Esophagus muscularis mucosa (tissue), 4 donors: ENCODE measurements at regions not wholly inside any gene's neighbourhood (a gene's known extent, or its start where the extent isn't known, plus 50 kb on each side); places are given as distances from the start of the nearest gene placed in this dataset.
"Not testable (repeated sequence)": the region's sequence is repeated elsewhere in the genome, so short reads cannot be mapped to it uniquely, and the experiment has no call there.

ENCODE experiments used
- DNase-seq: peaks from one replicate; pipeline ENCODE4 v3.0.0-alpha.2; 2017; ENCODE audit errors: extremely low spot score
- H3K27ac ChIP-seq, 4 donors: fragments of 200-600 bp; sonication (generic); replicated peaks in 1 of 4; 1 replicate in 3 of 4; 2 replicates in 1 of 4; pipeline ENCODE4 v1.5.1; 2016 to 2019; ENCODE audit warnings: mild to moderate bottlenecking in 1 of 4
- H3K27me3 ChIP-seq, 4 donors: fragments of 200-600 bp; sonication (generic); one replicate each; pipeline versions ENCODE4 v1.5.1 to v1.6.0; 2016 to 2019
- H3K36me3 ChIP-seq, 4 donors: fragments of 200-600 bp; sonication (generic); one replicate each; pipeline ENCODE4 v1.5.1; 2016 to 2019
- H3K4me1 ChIP-seq, 4 donors: fragments of 200-600 bp; sonication (generic); one replicate each; pipeline ENCODE4 v1.5.1; 2016 to 2019
- H3K4me3 ChIP-seq, 4 donors: fragments of 200-600 bp; sonication (generic); 1 replicate in 2 of 4; 2 replicates in 2 of 4; pipeline ENCODE4 v1.5.1; 2016 to 2019; ENCODE audit warnings: mild to moderate bottlenecking in 4 of 4, moderate library complexity in 1 of 4
- H3K9me3 ChIP-seq, 4 donors: fragments of 200-600 bp; sonication (generic); 1 replicate in 3 of 4; 2 replicates in 1 of 4; pipeline ENCODE4 v1.5.1; 2016 to 2019
- CTCF ChIP-seq, 3 experiments: fragments of 200-600 bp in 2 of 3; fragments of 450-650 bp in 1 of 3; sonication (generic) in 2 of 3; IDR thresholded peaks; one replicate each; pipeline ENCODE4 v1.5.1; 2017 to 2019; ENCODE audit warnings: antibody characterized with exemption in 3 of 3, mild to moderate bottlenecking in 2 of 3, moderate library complexity in 1 of 3
- EP300 ChIP-seq: sonication (generic); formaldehyde crosslinking; IDR thresholded peaks from one replicate; pipeline ENCODE4 v1.6.1; 2017; ENCODE audit warnings: antibody characterized with exemption
- POLR2A ChIP-seq: fragments of 450-650 bp; IDR thresholded peaks from one replicate; pipeline ENCODE4 v1.6.1; 2017; ENCODE audit warnings: antibody characterized with exemption, moderate library complexity, mild to moderate bottlenecking, low read depth
- POLR2AphosphoS5 ChIP-seq, 2 donors: sonication (generic); formaldehyde crosslinking; IDR thresholded peaks; one replicate each; pipeline ENCODE4 v1.6.1; 2017; ENCODE audit warnings: antibody characterized with exemption in 2 of 2
- WGBS: methylation state at CpG from one replicate; pipeline ENCODE4 v1.1.5; 2018; 5-methylcytosine and 5-hydroxymethylcytosine counted together
- intact Hi-C: fragments of 100-400 bp; cut with DNase I; formaldehyde crosslinking; loops from one replicate; pipeline ENCODE4 v1.15.1; 2023

- DNase-seq, result no peak
- Histone ChIP-seq H3K9me3 (peaks cover 0 to 5% (median 0%) of the 10 kb centered on the region in 4 donors), H3K4me1 (no peaks in the 10 kb centered on the region), H3K27me3 (no peaks in the 10 kb centered on the region), H3K27ac (no peak overlapping the region), H3K4me3 (no peak overlapping the region), H3K36me3 (no peaks in the 10 kb centered on the region)
- intact Hi-C loops, result no loop called here
- TF ChIP-seq POLR2A (no peak), EP300 (no peak), POLR2AphosphoS5 (IDR thresholded peaks at IDR 0.05) (no peak), CTCF (IDR thresholded peaks at IDR 0.05) (no peak)
- WGBS, result 59% methylated on average over 1 of the region's 1 CpG
Measured at GRCh38 chr4:63080934-63081333, 1328.3 kb downstream of the TECRL start.

- H3K4me3 ChIP-seq, result no peak overlapping the region
- H3K4me1 ChIP-seq, result no peaks in the 10 kb centered on the region
- TF ChIP-seq EP300, result no peak
- no peak for TF ChIP-seq POLR2A
- no peak for TF ChIP-seq POLR2AphosphoS5 (IDR thresholded peaks at IDR 0.05)
- TF ChIP-seq CTCF (IDR thresholded peaks at IDR 0.05), result no peak
- DNase-seq, result no peak
- H3K36me3 ChIP-seq, result no peaks in the 10 kb centered on the region
- WGBS, result 62% methylated on average over 4 of the region's 4 CpGs
- H3K9me3 ChIP-seq, result peaks cover 0 to 4% (median 0%) of the 10 kb centered on the region in 4 donors
- no peak overlapping the region for H3K27ac ChIP-seq
- intact Hi-C loops, result no loop called here
- no peaks in the 10 kb centered on the region for H3K27me3 ChIP-seq
Measured at GRCh38 chr4:63063760-63064159, 1345.5 kb downstream of the TECRL start.

GRCh38 chr4:63062891-63063290, 1346.4 kb downstream of the TECRL start:
- H3K4me1 ChIP-seq, result not testable (repeated sequence)

GRCh38 chr4:63049726-63050125, 1359.5 kb downstream of the TECRL start:
- H3K4me1 ChIP-seq, result no peaks in the 10 kb centered on the region
- intact Hi-C loops, result no loop called here
- no peak overlapping the region for H3K4me3 ChIP-seq
- no peaks in the 10 kb centered on the region for H3K27me3 ChIP-seq
- no peak for DNase-seq
- no peak overlapping the region for H3K27ac ChIP-seq
- H3K36me3 ChIP-seq, result no peaks in the 10 kb centered on the region
- WGBS, result 81% methylated on average over 1 of the region's 1 CpG
- peaks cover 0 to 11% (median 2%) of the 10 kb centered on the region in 4 donors for H3K9me3 ChIP-seq
- TF ChIP-seq POLR2A (no peak), POLR2AphosphoS5 (IDR thresholded peaks at IDR 0.05) (no peak), CTCF (IDR thresholded peaks at IDR 0.05) (no peak), EP300 (no peak)

More at GRCh38 chr4:63062891-63063290, 1346.4 kb downstream of the TECRL start:
- DNase-seq, intact Hi-C loops, H3K27me3 ChIP-seq, H3K9me3 ChIP-seq, H3K27ac ChIP-seq, H3K4me3 ChIP-seq, H3K36me3 ChIP-seq: not testable (repeated sequence)
- 88% methylated on average over 3 of the region's 3 CpGs for whole genome bisulfite sequencing

- TF ChIP-seq EP300 (no peak), POLR2A (no peak), CTCF (IDR thresholded peaks at IDR 0.05) (no peak), POLR2AphosphoS5 (IDR thresholded peaks at IDR 0.05) (no peak)
- WGBS, result 57% methylated on average over 1 of the region's 1 CpG
- Histone ChIP-seq H3K27me3 (no peaks in the 10 kb centered on the region), H3K27ac (no peak overlapping the region), H3K9me3 (peaks cover 0 to 7% (median 2%) of the 10 kb centered on the region in 4 donors), H3K4me3 (no peak overlapping the region), H3K36me3 (no peaks in the 10 kb centered on the region), H3K4me1 (no peaks in the 10 kb centered on the region)
- intact Hi-C loops, result no loop called here
- DNase-seq, result no peak
Measured at GRCh38 chr4:63049278-63049677, 1360.0 kb downstream of the TECRL start.
